ENCODE measurements at regions not wholly inside any gene's neighbourhood (a gene's known extent, or its start where the extent isn't known, plus 50 kb on each side); places are given as distances from the start of the nearest gene placed in this dataset.

GRCh38 chr1:228894442-228894989 is 159.2 kb downstream of the RHOU start:
- TF ChIP-seq CTCF (IDR thresholded peaks at IDR 0.05) (no peak), POLR2A (IDR thresholded peaks at IDR 0.05) (no peak)
